SK-N-SH (cell line): ENCODE measurements at regions not wholly inside any gene's neighbourhood (a gene's known extent, or its start where the extent isn't known, plus 50 kb on each side); places are given as distances from the start of the nearest gene placed in this dataset.

Experiments used
- GABPA ChIP-seq: IDR thresholded peaks from 2 replicates; pipeline ENCODE4 v1.4.0; 2012; ENCODE audit warnings: low read depth, mild to moderate bottlenecking
- NRF1 ChIP-seq: IDR thresholded peaks from 2 replicates; pipeline ENCODE4 v1.6.1; 2012; ENCODE audit warnings: low read depth, mild to moderate bottlenecking, low read length
- TF ChIP-seq, protein P1 (sequence below): fragments of 150-350 bp; IDR thresholded peaks from 2 replicates; pipeline ENCODE4 v1.6.1; 2017; ENCODE audit warnings: antibody characterized with exemption, low read length, low read depth, borderline replicate concordance
- TF ChIP-seq, protein P2 (sequence below): fragments of 200-600 bp; sonication (generic); IDR thresholded peaks from 2 replicates; pipeline ENCODE4 v1.6.1; 2017; ENCODE audit warnings: antibody characterized with exemption, mild to moderate bottlenecking, moderate library complexity

DNA sequence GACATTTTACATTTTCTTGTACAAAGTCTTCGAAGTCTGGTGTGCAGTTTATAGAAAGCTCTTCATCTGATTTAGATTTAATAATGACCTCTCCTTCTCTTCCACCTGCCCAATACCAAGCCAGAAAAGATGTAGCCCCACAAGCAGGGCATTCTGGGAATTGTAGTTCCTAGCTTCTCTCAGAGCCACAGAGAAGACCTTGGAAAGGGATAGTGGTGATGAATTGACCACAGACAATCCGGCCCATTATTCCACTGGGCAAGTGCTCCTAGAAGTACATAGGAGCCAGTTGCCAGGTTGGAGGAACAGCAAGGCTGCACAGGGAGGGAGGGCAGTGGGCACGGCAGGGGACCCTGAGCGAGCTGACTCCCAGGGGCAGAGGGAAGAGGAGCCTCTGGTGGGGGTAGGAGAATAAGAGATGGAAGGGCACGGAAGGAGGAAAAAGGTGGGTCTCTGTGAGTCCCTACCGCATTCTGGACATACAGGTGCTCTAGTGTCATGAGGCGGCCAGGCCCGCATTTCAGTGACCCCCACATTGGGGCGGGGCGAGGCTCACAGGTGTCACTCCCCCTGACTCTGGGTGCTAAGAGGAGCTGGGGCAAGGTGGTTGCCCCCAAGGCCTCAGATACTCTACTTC, 152.5 kb upstream of the HAAO start:
- TF ChIP-seq, protein P1, sequence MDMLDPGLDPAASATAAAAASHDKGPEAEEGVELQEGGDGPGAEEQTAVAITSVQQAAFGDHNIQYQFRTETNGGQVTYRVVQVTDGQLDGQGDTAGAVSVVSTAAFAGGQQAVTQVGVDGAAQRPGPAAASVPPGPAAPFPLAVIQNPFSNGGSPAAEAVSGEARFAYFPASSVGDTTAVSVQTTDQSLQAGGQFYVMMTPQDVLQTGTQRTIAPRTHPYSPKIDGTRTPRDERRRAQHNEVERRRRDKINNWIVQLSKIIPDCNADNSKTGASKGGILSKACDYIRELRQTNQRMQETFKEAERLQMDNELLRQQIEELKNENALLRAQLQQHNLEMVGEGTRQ = no peak
- TF ChIP-seq, protein P2, sequence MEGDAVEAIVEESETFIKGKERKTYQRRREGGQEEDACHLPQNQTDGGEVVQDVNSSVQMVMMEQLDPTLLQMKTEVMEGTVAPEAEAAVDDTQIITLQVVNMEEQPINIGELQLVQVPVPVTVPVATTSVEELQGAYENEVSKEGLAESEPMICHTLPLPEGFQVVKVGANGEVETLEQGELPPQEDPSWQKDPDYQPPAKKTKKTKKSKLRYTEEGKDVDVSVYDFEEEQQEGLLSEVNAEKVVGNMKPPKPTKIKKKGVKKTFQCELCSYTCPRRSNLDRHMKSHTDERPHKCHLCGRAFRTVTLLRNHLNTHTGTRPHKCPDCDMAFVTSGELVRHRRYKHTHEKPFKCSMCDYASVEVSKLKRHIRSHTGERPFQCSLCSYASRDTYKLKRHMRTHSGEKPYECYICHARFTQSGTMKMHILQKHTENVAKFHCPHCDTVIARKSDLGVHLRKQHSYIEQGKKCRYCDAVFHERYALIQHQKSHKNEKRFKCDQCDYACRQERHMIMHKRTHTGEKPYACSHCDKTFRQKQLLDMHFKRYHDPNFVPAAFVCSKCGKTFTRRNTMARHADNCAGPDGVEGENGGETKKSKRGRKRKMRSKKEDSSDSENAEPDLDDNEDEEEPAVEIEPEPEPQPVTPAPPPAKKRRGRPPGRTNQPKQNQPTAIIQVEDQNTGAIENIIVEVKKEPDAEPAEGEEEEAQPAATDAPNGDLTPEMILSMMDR = no peak
- TF ChIP-seq NRF1 (no peak), GABPA (no peak)
